RWPE2 (cell line): ENCODE measurements at regions not wholly inside any gene's neighbourhood (a gene's known extent, or its start where the extent isn't known, plus 50 kb on each side); places are given as distances from the start of the nearest gene placed in this dataset.

Source experiments
- ATAC-seq: fragments of 200-7000 bp; cut with Tn5 transposase; 3 replicates; pipeline ENCODE4 v1.9.1; 2021; ENCODE audit warnings: low read depth
- DNase-seq: peaks from one replicate; pipeline ENCODE4 v3.0.0-alpha.2; 2020; ENCODE audit warnings: low spot score
- H3K27ac ChIP-seq: fragments of 450-650 bp; 2 replicates; pipeline ENCODE4 v1.5.1; 2017; ENCODE audit warnings: mild to moderate bottlenecking; ENCODE audit not compliant: poor library complexity, severe bottlenecking
- H3K27me3 ChIP-seq: fragments of 250-450 bp; sonication (Bioruptor Pico); 2 replicates; pipeline ENCODE4 v1.5.1; 2021; ENCODE audit warnings: mild to moderate bottlenecking, moderate library complexity; ENCODE audit not compliant: insufficient read depth, poor library complexity, severe bottlenecking
- H3K36me3 ChIP-seq: fragments of 250-450 bp; sonication (Bioruptor Pico); 2 replicates; pipeline ENCODE4 v1.5.1; 2020; ENCODE audit warnings: low read depth, mild to moderate bottlenecking, moderate library complexity
- H3K4me1 ChIP-seq: fragments of 250-450 bp; sonication (Bioruptor Pico); 2 replicates; pipeline ENCODE4 v1.5.1; 2021; ENCODE audit warnings: mild to moderate bottlenecking, moderate library complexity; ENCODE audit not compliant: insufficient read depth, poor library complexity, severe bottlenecking
- H3K4me3 ChIP-seq: fragments of 250-450 bp; sonication (Bioruptor Pico); 2 replicates; pipeline ENCODE4 v1.5.1; 2021; ENCODE audit warnings: mild to moderate bottlenecking, moderate library complexity; ENCODE audit not compliant: severe bottlenecking
- H3K9me3 ChIP-seq: fragments of 250-450 bp; sonication (Bioruptor Pico); 2 replicates; pipeline ENCODE4 v1.5.1; 2021; ENCODE audit warnings: mild to moderate bottlenecking, moderate library complexity; ENCODE audit not compliant: severe bottlenecking
- TF ChIP-seq, protein P1 (sequence below): fragments of 450-650 bp; IDR thresholded peaks from one replicate; pipeline ENCODE4 v1.5.1; 2017; ENCODE audit warnings: mild to moderate bottlenecking, moderate library complexity; ENCODE audit not compliant: poor library complexity, severe bottlenecking

DNA sequence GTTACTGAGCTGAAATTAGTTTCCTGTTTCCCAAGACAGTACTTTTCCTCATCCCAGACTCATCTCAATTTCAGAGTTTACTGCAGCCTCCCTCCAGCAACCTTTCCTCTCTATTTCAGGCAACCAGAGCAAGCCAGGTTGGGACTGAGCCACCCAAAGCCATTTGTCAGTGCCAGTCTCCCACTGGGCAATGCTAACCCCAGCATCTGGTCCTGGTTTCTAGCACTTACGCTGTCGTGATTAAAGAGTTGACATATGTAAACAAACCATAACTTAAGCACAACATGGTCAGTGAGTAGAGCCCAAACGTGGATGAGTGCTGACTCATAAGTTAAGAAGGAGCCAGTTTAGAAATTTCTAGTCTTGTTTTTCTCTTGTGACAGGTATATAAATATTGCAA is 119.6 kb upstream of the BLID start:
- Histone ChIP-seq H3K36me3 (no peaks in the 10 kb centered on the region), H3K4me3 (no peak overlapping the region), H3K9me3 (no peaks in the 10 kb centered on the region), H3K27ac (no peak overlapping the region), H3K27me3 (no peaks in the 10 kb centered on the region), H3K4me1 (peaks cover 7% of the 10 kb centered on the region)
- ATAC-seq, result peak; percentile 88
- TF ChIP-seq, protein P1, sequence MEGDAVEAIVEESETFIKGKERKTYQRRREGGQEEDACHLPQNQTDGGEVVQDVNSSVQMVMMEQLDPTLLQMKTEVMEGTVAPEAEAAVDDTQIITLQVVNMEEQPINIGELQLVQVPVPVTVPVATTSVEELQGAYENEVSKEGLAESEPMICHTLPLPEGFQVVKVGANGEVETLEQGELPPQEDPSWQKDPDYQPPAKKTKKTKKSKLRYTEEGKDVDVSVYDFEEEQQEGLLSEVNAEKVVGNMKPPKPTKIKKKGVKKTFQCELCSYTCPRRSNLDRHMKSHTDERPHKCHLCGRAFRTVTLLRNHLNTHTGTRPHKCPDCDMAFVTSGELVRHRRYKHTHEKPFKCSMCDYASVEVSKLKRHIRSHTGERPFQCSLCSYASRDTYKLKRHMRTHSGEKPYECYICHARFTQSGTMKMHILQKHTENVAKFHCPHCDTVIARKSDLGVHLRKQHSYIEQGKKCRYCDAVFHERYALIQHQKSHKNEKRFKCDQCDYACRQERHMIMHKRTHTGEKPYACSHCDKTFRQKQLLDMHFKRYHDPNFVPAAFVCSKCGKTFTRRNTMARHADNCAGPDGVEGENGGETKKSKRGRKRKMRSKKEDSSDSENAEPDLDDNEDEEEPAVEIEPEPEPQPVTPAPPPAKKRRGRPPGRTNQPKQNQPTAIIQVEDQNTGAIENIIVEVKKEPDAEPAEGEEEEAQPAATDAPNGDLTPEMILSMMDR, result no peak
- no peak for DNase-seq

DNA sequence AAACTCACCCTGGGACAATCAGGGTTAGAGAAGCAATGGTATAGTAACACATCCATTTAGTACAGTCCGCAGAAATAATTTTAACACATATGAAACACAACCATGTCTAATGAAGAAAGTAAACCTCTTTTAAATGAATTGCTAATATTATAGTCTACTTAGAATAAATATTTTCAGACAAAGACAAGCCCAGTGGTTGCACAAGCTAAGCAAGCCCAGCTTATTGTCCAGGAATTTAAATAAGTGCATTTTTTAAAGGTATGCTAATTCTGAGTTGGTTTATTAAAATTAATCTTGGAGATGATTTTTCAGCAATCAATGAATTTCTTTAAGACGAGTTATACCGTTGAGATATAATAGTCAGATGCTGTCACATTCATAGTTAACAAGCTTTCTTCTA is 118.8 kb upstream of the BLID start:
- TF ChIP-seq, protein P1, result no peak
- no peak overlapping the region for H3K27ac ChIP-seq
- DNase-seq (no peak), ATAC-seq (no peak)
- no peaks in the 10 kb centered on the region for H3K9me3 ChIP-seq
- H3K4me1 ChIP-seq, result peaks cover 7% of the 10 kb centered on the region
- no peaks in the 10 kb centered on the region for H3K27me3 ChIP-seq
- H3K36me3 ChIP-seq, result no peaks in the 10 kb centered on the region
- H3K4me3 ChIP-seq, result no peak overlapping the region

DNA sequence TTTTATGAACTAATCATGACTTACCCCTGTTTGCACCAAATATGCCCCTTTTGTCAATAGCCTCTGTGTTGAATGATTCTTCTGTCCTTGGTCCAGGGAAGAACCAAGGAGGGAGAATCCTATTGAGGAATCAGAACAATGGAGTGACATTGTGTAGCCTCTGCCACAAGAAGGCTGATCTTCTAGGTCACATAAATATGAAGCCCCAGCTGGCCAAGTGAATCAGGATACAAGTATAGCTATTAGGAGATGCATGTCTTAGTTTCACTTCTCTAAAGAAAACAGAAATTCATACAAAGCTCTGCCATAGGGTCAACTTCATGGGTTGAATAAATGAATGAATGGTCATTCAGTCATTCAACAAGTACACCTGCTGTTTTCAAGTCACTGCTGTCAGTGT is 118.2 kb upstream of the BLID start:
- Histone ChIP-seq H3K27ac (no peak overlapping the region), H3K4me1 (peaks cover 7% of the 10 kb centered on the region), H3K36me3 (no peaks in the 10 kb centered on the region), H3K27me3 (no peaks in the 10 kb centered on the region), H3K4me3 (no peak overlapping the region), H3K9me3 (no peaks in the 10 kb centered on the region)
- no peak for DNase-seq
- no peak for ATAC-seq
- TF ChIP-seq, protein P1, result no peak

DNA sequence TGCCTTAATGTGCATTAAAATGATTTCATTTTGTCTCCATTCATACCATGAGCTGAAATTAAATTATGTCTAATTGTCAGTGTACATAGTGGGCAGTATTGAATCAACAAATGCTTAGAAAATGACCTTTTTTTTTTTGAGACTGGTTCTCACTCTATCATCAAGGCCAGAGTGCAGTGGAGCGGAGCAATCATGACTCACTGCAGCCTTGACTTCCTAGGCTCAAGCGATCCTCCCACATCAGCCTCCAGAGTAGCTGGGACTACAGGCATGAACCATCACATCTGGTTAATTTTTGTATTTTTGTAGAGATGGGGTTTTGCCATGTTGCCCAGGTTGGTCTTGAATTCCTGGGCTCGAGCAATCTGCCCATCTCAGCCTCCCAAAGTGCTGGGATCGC is 117.0 kb upstream of the BLID start:
- Histone ChIP-seq H3K36me3 (no peaks in the 10 kb centered on the region), H3K27ac (no peak overlapping the region), H3K4me1 (peaks cover 7% of the 10 kb centered on the region), H3K4me3 (no peak overlapping the region), H3K27me3 (no peaks in the 10 kb centered on the region), H3K9me3 (no peaks in the 10 kb centered on the region)
- TF ChIP-seq, protein P1, result no peak
- ATAC-seq (no peak), DNase-seq (no peak)

DNA sequence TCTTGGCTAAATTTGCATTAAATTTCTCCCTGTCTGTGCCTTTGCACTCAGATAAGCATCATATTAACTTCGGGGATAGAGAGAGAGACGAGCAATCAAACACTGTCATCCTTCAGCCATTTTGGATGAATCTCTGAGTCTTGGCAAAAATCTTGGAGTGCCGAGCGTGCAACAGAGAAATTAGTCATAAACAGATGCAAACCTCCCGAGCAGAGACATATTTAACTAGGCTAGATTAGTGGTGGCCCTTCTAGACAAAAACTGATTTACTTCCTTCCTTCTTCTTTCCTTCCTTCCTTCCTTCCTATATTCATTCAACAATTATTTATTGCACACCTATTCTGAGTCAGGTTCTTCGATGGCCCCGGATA is 114.4 kb upstream of the BLID start:
- Histone ChIP-seq H3K4me1 (peaks cover under 1% of the 10 kb centered on the region), H3K27me3 (no peaks in the 10 kb centered on the region), H3K36me3 (no peaks in the 10 kb centered on the region), H3K27ac (no peak overlapping the region), H3K9me3 (no peaks in the 10 kb centered on the region), H3K4me3 (no peak overlapping the region)
- TF ChIP-seq, protein P1, result no peak
- ATAC-seq, result no peak
- no peak for DNase-seq
